Naive thymus-derived CD4-positive, alpha-beta T cell (primary cell): ENCODE measurements at regions not wholly inside any gene's neighbourhood (a gene's known extent, or its start where the extent isn't known, plus 50 kb on each side); places are given as distances from the start of the nearest gene placed in this dataset.

Experiments used
- ATAC-seq: fragments of 150-1000 bp; cut with Tn5 transposase; 2 replicates; pipeline ENCODE4 v1.10.0; 2021; ENCODE audit warnings: mild to moderate bottlenecking, moderate library complexity
- CTCF ChIA-PET: fragments of 350-600 bp; sonication (Branson Sonifier 250); formaldehyde crosslinking; loops from one replicate; lab custom pipeline; 2021; ENCODE audit warnings: antibody characterized with exemption; lab: Charles Lee
- POLR2A ChIA-PET: fragments of 350-600 bp; sonication (Branson Sonifier 250); formaldehyde crosslinking; loops from one replicate; lab custom pipeline; 2021; ENCODE audit warnings: antibody characterized with exemption, inconsistent platforms; lab: Charles Lee
- DNase-seq, 9 donors: peaks; one replicate each; pipeline versions ENCODE4 v3.0.0 to v3.0.0-alpha.2; 2020 to 2022; ENCODE audit warnings: mixed read lengths in 1 of 9
- H3K27ac ChIP-seq: one replicate; pipeline ENCODE4 v1.7.0; 2013; ENCODE audit warnings: mild to moderate bottlenecking, low read depth, low read length, moderate library complexity
- H3K27me3 ChIP-seq, 2 donors: one replicate each; pipeline ENCODE4 v1.7.0; 2013; ENCODE audit warnings: low read length in 2 of 2, mild to moderate bottlenecking in 2 of 2, moderate library complexity in 2 of 2; ENCODE audit not compliant: control insufficient read depth in 2 of 2, insufficient read depth in 2 of 2
- H3K36me3 ChIP-seq, 3 experiments: 1 replicate in 2 of 3; 2 replicates in 1 of 3; pipeline ENCODE4 v1.7.0; 2013; ENCODE audit warnings: low read length in 3 of 3, mild to moderate bottlenecking in 3 of 3, moderate library complexity in 1 of 3; ENCODE audit not compliant: insufficient read depth in 3 of 3, control insufficient read depth in 2 of 3
- H3K4me1 ChIP-seq, 2 donors: one replicate each; pipeline ENCODE4 v1.7.0; 2013; ENCODE audit warnings: low read length in 2 of 2, mild to moderate bottlenecking in 2 of 2, moderate library complexity in 1 of 2; ENCODE audit not compliant: control insufficient read depth in 2 of 2, insufficient read depth in 2 of 2
- H3K4me3 ChIP-seq: 2 replicates; pipeline ENCODE4 v1.7.0; 2013; ENCODE audit warnings: mild to moderate bottlenecking, low read length
- H3K9me3 ChIP-seq, 3 experiments: 1 replicate in 2 of 3; 2 replicates in 1 of 3; pipeline ENCODE4 v1.7.0; 2013; ENCODE audit warnings: low read length in 3 of 3; ENCODE audit not compliant: control insufficient read depth in 2 of 3
- H3K27ac Mint-ChIP-seq, 9 donors: one replicate each; pipeline ENCODE4 v1.8.0; 2020 to 2022; ENCODE audit warnings: mixed read lengths in 9 of 9, mild to moderate bottlenecking in 8 of 9, moderate library complexity in 5 of 9, inconsistent platforms in 2 of 9
- H3K27me3 Mint-ChIP-seq, 5 donors: one replicate each; pipeline ENCODE4 v1.8.0; 2021 to 2022; ENCODE audit warnings: mixed read lengths in 5 of 5, mild to moderate bottlenecking in 1 of 5
- H3K36me3 Mint-ChIP-seq, 5 donors: one replicate each; pipeline ENCODE4 v1.8.0; 2020 to 2022; ENCODE audit warnings: mixed read lengths in 5 of 5, mild to moderate bottlenecking in 3 of 5, inconsistent platforms in 1 of 5
- H3K4me1 Mint-ChIP-seq, 7 donors: one replicate each; pipeline ENCODE4 v1.8.0; 2020 to 2022; ENCODE audit warnings: mixed read lengths in 7 of 7, mild to moderate bottlenecking in 3 of 7, inconsistent platforms in 1 of 7
- H3K4me3 Mint-ChIP-seq, 10 donors: one replicate each; pipeline ENCODE4 v1.8.0; 2020 to 2022; ENCODE audit warnings: mild to moderate bottlenecking in 10 of 10, mixed read lengths in 10 of 10, moderate library complexity in 6 of 10, inconsistent platforms in 2 of 10
- H3K9me3 Mint-ChIP-seq, 11 donors: one replicate each; pipeline ENCODE4 v1.8.0; 2020 to 2022; ENCODE audit warnings: mixed read lengths in 11 of 11, mild to moderate bottlenecking in 4 of 11, inconsistent platforms in 1 of 11, moderate library complexity in 1 of 11
- intact Hi-C, 2 donors: fragments of 100-400 bp; cut with micrococcal nuclease; formaldehyde crosslinking; loops; one replicate each; pipeline ENCODE4 v1.15.1; 2023

DNA sequence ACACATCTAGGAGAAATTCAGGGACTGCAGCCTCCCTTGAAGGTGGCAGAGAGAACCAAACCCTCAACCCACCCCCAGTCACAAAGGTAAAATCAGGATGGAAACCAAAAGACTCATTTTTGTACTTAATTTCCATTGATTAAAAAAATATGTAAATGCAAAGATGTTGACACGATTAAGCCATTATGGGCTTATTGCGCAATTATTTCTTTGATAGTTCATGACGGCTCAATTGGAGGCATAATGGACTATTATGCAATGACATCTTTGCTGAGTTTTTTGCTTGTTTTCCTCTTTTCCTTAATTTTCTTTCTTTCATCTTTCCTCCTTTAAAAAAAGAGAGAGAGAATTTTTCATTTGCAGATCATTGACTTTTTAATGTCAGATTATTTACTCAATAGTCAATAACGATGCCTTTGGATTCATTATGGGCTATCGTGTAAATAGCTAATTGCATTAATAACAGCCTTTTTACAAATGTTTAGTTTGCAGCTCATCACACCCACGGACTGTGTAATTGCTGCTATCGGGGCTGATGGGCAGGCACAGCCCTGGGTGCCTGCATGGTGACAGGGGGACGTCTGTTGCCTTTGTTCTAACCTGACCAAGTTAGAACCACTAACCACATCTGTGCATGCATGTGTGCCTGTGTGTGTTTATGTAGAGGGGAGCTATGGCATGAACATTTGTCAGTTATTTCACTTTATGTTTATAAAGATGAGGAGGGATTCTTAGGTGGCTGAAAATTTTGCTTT is 482.4 kb upstream of the TSHZ3 start:
- ChIA-PET POLR2A (no interaction called here), CTCF (no interaction called here)
- H3K27ac ChIP-seq, result no peak overlapping the region
- no peak for ATAC-seq
- no peak for DNase-seq
- Mint-ChIP-seq H3K4me3 (no peak overlapping the region), H3K9me3 (peaks cover 2 to 33% (median 8%) of the 10 kb centered on the region in 11 donors), H3K27me3 (peaks cover 0 to 11% (median 0%) of the 10 kb centered on the region in 5 donors), H3K4me1 (no peaks in the 10 kb centered on the region), H3K36me3 (peaks cover 0 to 3% (median 0%) of the 10 kb centered on the region in 5 donors), H3K27ac (no peak overlapping the region)
- H3K4me3 ChIP-seq, result no peak overlapping the region
- H3K36me3 ChIP-seq, result no peaks in the 10 kb centered on the region
- intact Hi-C loops, result no loop called here
- peaks cover 0 to 3% (median 0%) of the 10 kb centered on the region in 3 experiments for H3K9me3 ChIP-seq
- no peaks in the 10 kb centered on the region for H3K27me3 ChIP-seq
- no peaks in the 10 kb centered on the region for H3K4me1 ChIP-seq

DNA sequence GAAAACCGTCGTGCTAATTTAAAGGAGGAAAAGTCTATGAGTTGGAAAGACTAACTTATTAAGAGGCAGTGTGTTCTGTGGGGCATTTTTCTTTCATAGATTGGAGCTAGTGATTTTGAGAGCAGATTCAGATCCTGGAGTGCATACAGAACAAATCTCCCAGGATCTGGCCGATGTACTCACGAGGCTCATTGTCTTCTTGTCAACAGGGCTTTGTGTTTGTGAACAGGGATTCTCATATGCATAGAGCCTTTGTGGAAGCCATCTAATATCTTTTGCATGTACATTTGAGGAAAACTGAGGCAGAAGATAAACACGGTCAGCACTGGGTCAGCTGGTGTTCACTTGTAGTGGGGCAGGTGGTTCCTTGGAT is 482.9 kb upstream of the TSHZ3 start:
- H3K9me3 ChIP-seq, result peaks cover 0 to 3% (median 0%) of the 10 kb centered on the region in 3 experiments
- ATAC-seq (no peak), DNase-seq (no peak)
- Mint-ChIP-seq H3K36me3 (peaks cover 0 to 3% (median 0%) of the 10 kb centered on the region in 5 donors), H3K27me3 (peaks cover 0 to 11% (median 0%) of the 10 kb centered on the region in 5 donors), H3K27ac (no peak overlapping the region), H3K9me3 (peaks cover 2 to 32% (median 8%) of the 10 kb centered on the region in 11 donors), H3K4me3 (no peak overlapping the region), H3K4me1 (no peaks in the 10 kb centered on the region)
- intact Hi-C loops, result no loop called here
- ChIA-PET CTCF (no interaction called here), POLR2A (no interaction called here)
- no peaks in the 10 kb centered on the region for H3K4me1 ChIP-seq
- H3K27me3 ChIP-seq, result no peaks in the 10 kb centered on the region
- no peak overlapping the region for H3K4me3 ChIP-seq
- no peak overlapping the region for H3K27ac ChIP-seq
- H3K36me3 ChIP-seq, result no peaks in the 10 kb centered on the region

DNA sequence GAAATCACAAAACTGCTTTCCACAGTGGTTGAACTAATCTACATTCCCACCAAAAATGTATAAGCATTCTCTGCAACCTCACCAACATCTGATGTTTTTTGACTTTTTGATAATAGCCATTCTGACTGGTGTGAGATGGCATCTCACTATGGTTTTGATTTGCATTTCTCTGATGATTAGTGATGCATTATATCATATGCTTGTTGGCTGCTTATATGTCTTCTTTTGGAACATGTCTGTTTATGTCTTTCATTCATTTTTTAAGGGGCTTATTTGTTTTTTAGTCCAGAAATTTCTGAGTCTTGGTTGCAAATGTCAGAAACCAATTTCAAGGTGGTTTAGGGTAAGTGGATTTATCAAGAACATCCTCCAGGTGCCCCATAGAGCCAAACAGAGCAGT is 484.8 kb upstream of the TSHZ3 start:
- Mint-ChIP-seq H3K4me3 (no peak overlapping the region), H3K27me3 (peaks cover 0 to 11% (median 0%) of the 10 kb centered on the region in 5 donors), H3K9me3 (peaks cover 4 to 33% (median 10%) of the 10 kb centered on the region in 11 donors), H3K27ac (no peak overlapping the region), H3K4me1 (no peaks in the 10 kb centered on the region), H3K36me3 (no peaks in the 10 kb centered on the region)
- intact Hi-C loops, result no loop called here
- ChIA-PET CTCF (no interaction called here), POLR2A (no interaction called here)
- H3K4me3 ChIP-seq, result no peak overlapping the region
- H3K9me3 ChIP-seq, result peaks cover 0 to 3% (median 0%) of the 10 kb centered on the region in 3 experiments
- H3K36me3 ChIP-seq, result no peaks in the 10 kb centered on the region
- H3K27ac ChIP-seq, result no peak overlapping the region
- ATAC-seq, result no peak
- no peak for DNase-seq
- H3K4me1 ChIP-seq, result no peaks in the 10 kb centered on the region
- H3K27me3 ChIP-seq, result no peaks in the 10 kb centered on the region

DNA sequence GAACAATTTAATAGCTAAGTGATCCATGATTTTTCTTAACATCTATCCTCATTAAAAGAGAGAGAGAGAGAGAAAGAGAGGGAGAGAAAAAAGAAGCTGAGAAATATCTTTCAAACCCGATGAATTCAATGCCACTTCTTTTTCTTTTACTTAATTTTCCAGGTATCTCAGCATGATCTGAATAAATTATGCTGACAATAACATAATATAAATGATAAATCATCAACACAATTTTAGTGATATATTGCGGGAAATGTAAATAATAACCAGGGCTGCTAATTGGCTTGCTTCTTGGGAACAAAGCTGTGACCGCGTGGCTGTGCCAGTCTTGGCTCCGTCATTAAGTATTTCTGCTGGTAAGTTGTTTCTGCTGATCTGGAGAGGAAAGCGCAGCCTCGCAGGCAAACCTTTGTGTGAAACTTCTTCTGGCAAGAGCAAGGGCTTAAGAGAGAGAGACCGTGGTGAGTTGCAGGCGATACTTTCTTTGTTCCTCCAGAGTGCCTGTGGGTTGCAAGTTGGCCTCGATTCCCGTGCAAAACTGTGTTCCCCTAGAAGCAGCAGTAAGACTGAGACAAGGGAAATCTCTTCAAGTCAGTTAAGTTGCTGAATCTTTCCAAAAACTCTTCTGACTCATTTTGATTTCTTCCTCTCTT is 489.1 kb upstream of the TSHZ3 start:
- no peaks in the 10 kb centered on the region for H3K36me3 ChIP-seq
- Mint-ChIP-seq H3K27me3 (peaks cover 0 to 5% (median 0%) of the 10 kb centered on the region in 5 donors), H3K4me1 (no peaks in the 10 kb centered on the region), H3K4me3 (no peak overlapping the region), H3K36me3 (peaks cover 0 to 3% (median 0%) of the 10 kb centered on the region in 5 donors), H3K27ac (no peak overlapping the region), H3K9me3 (peaks cover 11 to 53% (median 15%) of the 10 kb centered on the region in 11 donors)
- DNase-seq (no peak), ATAC-seq (no peak)
- CTCF ChIA-PET, result no interaction called here
- intact Hi-C loops, result no loop called here
- no peaks in the 10 kb centered on the region for H3K4me1 ChIP-seq
- no peak overlapping the region for H3K4me3 ChIP-seq
- H3K9me3 ChIP-seq, result peaks cover 0 to 21% (median 0%) of the 10 kb centered on the region in 3 experiments
- no peak overlapping the region for H3K27ac ChIP-seq
- POLR2A ChIA-PET, result no interaction called here
- no peaks in the 10 kb centered on the region for H3K27me3 ChIP-seq

GRCh38 chr19:31840371-31840770 is 491.1 kb upstream of the TSHZ3 start:
- DNase-seq (no peak), ATAC-seq (no peak)
- H3K9me3 Mint-ChIP-seq, result peaks cover 5 to 55% (median 13%) of the 10 kb centered on the region in 11 donors
- peaks cover 0 to 5% (median 0%) of the 10 kb centered on the region in 5 donors for H3K36me3 Mint-ChIP-seq
- CTCF ChIA-PET, result no interaction called here
- peaks cover 0 to 5% (median 0%) of the 10 kb centered on the region in 5 donors for H3K27me3 Mint-ChIP-seq
- no peaks in the 10 kb centered on the region for H3K36me3 ChIP-seq
- intact Hi-C loops, result no loop called here
- POLR2A ChIA-PET, result no interaction called here
- H3K9me3 ChIP-seq, result peaks cover 0 to 17% (median 0%) of the 10 kb centered on the region in 3 experiments
- no peak overlapping the region for H3K27ac Mint-ChIP-seq
- H3K4me3 ChIP-seq, result no peak overlapping the region
- H3K27ac ChIP-seq, result no peak overlapping the region
- no peaks in the 10 kb centered on the region for H3K27me3 ChIP-seq
- H3K4me1 ChIP-seq, result no peaks in the 10 kb centered on the region
- H3K4me3 Mint-ChIP-seq, result no peak overlapping the region
- no peaks in the 10 kb centered on the region for H3K4me1 Mint-ChIP-seq

DNA sequence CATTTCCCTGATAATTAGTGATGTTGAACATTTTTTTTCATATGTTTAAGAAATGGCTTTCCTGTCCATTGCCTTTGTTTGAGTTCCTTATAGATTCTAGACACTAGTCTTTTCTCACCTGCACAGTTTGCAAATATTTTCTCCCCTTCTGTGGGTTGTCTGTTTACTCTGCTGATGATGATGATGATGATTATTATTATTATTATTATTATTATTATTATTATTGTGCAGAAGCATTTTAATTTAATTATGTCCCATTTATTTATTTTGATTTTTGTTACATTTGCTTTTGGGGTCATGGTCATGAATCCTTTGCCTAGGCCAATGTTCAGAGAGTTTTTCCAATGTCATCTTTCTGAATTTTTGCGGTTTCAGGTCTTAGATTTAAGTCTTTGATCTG is 492.5 kb upstream of the TSHZ3 start:
- intact Hi-C loops, result no loop called here
- Mint-ChIP-seq H3K4me3 (no peak overlapping the region), H3K27ac (no peak overlapping the region), H3K27me3 (no peaks in the 10 kb centered on the region), H3K36me3 (peaks cover 0 to 5% (median 0%) of the 10 kb centered on the region in 5 donors), H3K9me3 (peaks cover 6 to 52% (median 16%) of the 10 kb centered on the region in 11 donors), H3K4me1 (no peaks in the 10 kb centered on the region)
- DNase-seq, result no peak
- ATAC-seq, result no peak
- ChIA-PET POLR2A (no interaction called here), CTCF (no interaction called here)
- H3K4me1 ChIP-seq, result no peaks in the 10 kb centered on the region
- H3K4me3 ChIP-seq, result no peak overlapping the region
- peaks cover 0 to 17% (median 0%) of the 10 kb centered on the region in 3 experiments for H3K9me3 ChIP-seq
- no peaks in the 10 kb centered on the region for H3K36me3 ChIP-seq
- no peak overlapping the region for H3K27ac ChIP-seq
- H3K27me3 ChIP-seq, result no peaks in the 10 kb centered on the region
